Lung microvascular endothelial cell (primary cell): ENCODE measurements at regions not wholly inside any gene's neighbourhood (a gene's known extent, or its start where the extent isn't known, plus 50 kb on each side); places are given as distances from the start of the nearest gene placed in this dataset.

Source experiments
- DNase-seq, 2 donors: peaks; one replicate each; pipeline versions ENCODE4 v3.0.0 to v3.0.0-alpha.2; 2010; ENCODE audit warnings: low read depth in 2 of 2

GRCh38 chr6:103979308-103979707, 880.4 kb downstream of the HACE1 start:
- DNase-seq = no peak

- no peak for DNase-seq
Observed at GRCh38 chr6:103937389-103937788, 922.3 kb downstream of the HACE1 start.

GRCh38 chr6:103925317-103925716, 934.4 kb downstream of the HACE1 start:
- DNase-seq = no peak

- no peak for DNase-seq
Observed at GRCh38 chr6:103910018-103910417, 949.7 kb downstream of the HACE1 start.

- no peak for DNase-seq
Observed at GRCh38 chr6:103908898-103909297, 950.8 kb downstream of the HACE1 start.

GRCh38 chr6:103895136-103895535, 964.6 kb downstream of the HACE1 start:
- DNase-seq = no peak

GRCh38 chr6:103893141-103893581, 966.6 kb downstream of the HACE1 start:
- DNase-seq = peak in 1 of 2 donors; percentile 26

- no peak for DNase-seq
Observed at GRCh38 chr6:103886951-103887350, 972.8 kb downstream of the HACE1 start.

GRCh38 chr6:103885446-103885845, 974.3 kb downstream of the HACE1 start:
- no peak for DNase-seq

GRCh38 chr6:103879800-103880199, 979.9 kb downstream of the HACE1 start:
- no peak for DNase-seq

- no peak for DNase-seq
Observed at GRCh38 chr6:103875221-103875620, 984.5 kb downstream of the HACE1 start.

GRCh38 chr6:103874575-103874974, 985.1 kb downstream of the HACE1 start:
- DNase-seq = no peak

- DNase-seq = no peak
Observed at GRCh38 chr6:103872678-103873077, 987.0 kb downstream of the HACE1 start.

GRCh38 chr6:103872233-103872632, 987.5 kb downstream of the HACE1 start:
- no peak for DNase-seq

GRCh38 chr6:103870970-103871369, 988.7 kb downstream of the HACE1 start:
- DNase-seq = no peak

GRCh38 chr6:103862297-103862696, 997.4 kb downstream of the HACE1 start:
- DNase-seq = no peak

- no peak for DNase-seq
Observed at GRCh38 chr6:103858003-103858402, 1001.7 kb downstream of the HACE1 start.

- DNase-seq = no peak
Observed at GRCh38 chr6:103855750-103856149, 1004.0 kb downstream of the HACE1 start.

GRCh38 chr6:103854059-103854458, 1005.7 kb downstream of the HACE1 start:
- DNase-seq = no peak

GRCh38 chr6:103838457-103838856, 1021.3 kb downstream of the HACE1 start:
- no peak for DNase-seq

GRCh38 chr6:103826209-103826608, 1033.5 kb downstream of the HACE1 start:
- no peak for DNase-seq

- no peak for DNase-seq
Observed at GRCh38 chr6:103820148-103820547, 1039.6 kb downstream of the HACE1 start.

- no peak for DNase-seq
Observed at GRCh38 chr6:103819509-103819908, 1040.2 kb downstream of the HACE1 start.

GRCh38 chr6:103812970-103813369, 1046.7 kb downstream of the HACE1 start:
- no peak for DNase-seq
